GM18520 (cell line): ENCODE measurements at regions not wholly inside any gene's neighbourhood (a gene's known extent, or its start where the extent isn't known, plus 50 kb on each side); places are given as distances from the start of the nearest gene placed in this dataset.
"Not testable (repeated sequence)": the region's sequence is repeated elsewhere in the genome, so short reads cannot be mapped to it uniquely, and the experiment has no call there.

Source experiments
- ATAC-seq: cut with Tn5 transposase; IDR thresholded peaks from one replicate; pipeline ENCODE4 v1.9.1; 2021; ENCODE audit not compliant: unreplicated experiment

- ATAC-seq, result no peak
Observed at GRCh38 chrX:40945361-40945713, 139.9 kb upstream of the USP9X start.

- ATAC-seq, result no peak
Observed at GRCh38 chrX:40947276-40947675, 138.0 kb upstream of the USP9X start.

GRCh38 chrX:40949071-40949470 lies 136.2 kb upstream of the USP9X start:
- no peak for ATAC-seq

- ATAC-seq, result no peak
Observed at GRCh38 chrX:40950546-40950945, 134.7 kb upstream of the USP9X start.

- not testable (repeated sequence) for ATAC-seq
Observed at GRCh38 chrX:40951407-40951806, 133.8 kb upstream of the USP9X start.

- ATAC-seq, result no peak
Observed at GRCh38 chrX:40952855-40953254, 132.4 kb upstream of the USP9X start.

GRCh38 chrX:40953369-40953768 lies 131.9 kb upstream of the USP9X start:
- ATAC-seq, result no peak

GRCh38 chrX:40960041-40960440 lies 125.2 kb upstream of the USP9X start:
- ATAC-seq, result no peak

GRCh38 chrX:40962793-40963407 lies 122.3 kb upstream of the USP9X start:
- no peak for ATAC-seq

GRCh38 chrX:40964008-40964407 lies 121.2 kb upstream of the USP9X start:
- ATAC-seq, result no peak

- ATAC-seq, result no peak
Observed at GRCh38 chrX:40964633-40965586, 120.3 kb upstream of the USP9X start.

- ATAC-seq, result no peak
Observed at GRCh38 chrX:40966213-40966820, 118.9 kb upstream of the USP9X start.

- ATAC-seq, result no peak
Observed at GRCh38 chrX:40968180-40968579, 117.1 kb upstream of the USP9X start.

GRCh38 chrX:40971736-40972135 lies 113.5 kb upstream of the USP9X start:
- no peak for ATAC-seq

GRCh38 chrX:40973619-40974018 lies 111.6 kb upstream of the USP9X start:
- no peak for ATAC-seq

GRCh38 chrX:40975951-40976350 lies 109.3 kb upstream of the USP9X start:
- no peak for ATAC-seq

GRCh38 chrX:40976981-40977380 lies 108.3 kb upstream of the USP9X start:
- no peak for ATAC-seq

GRCh38 chrX:40984962-40985361 lies 100.3 kb upstream of the USP9X start:
- ATAC-seq, result no peak

- ATAC-seq, result no peak
Observed at GRCh38 chrX:40987413-40987812, 97.8 kb upstream of the USP9X start.

GRCh38 chrX:40988100-40988499 lies 97.1 kb upstream of the USP9X start:
- ATAC-seq, result no peak

GRCh38 chrX:40993395-40993794 lies 91.8 kb upstream of the USP9X start:
- ATAC-seq, result not testable (repeated sequence)
